ENCODE measurements at regions not wholly inside any gene's neighbourhood (a gene's known extent, or its start where the extent isn't known, plus 50 kb on each side); places are given as distances from the start of the nearest gene placed in this dataset.

- Histone ChIP-seq H3K36me3 (ENCODE audit: low read depth, missing control alignments) (no peaks in the 10 kb centered on the region), H3K27me3 (no peaks in the 10 kb centered on the region), H3K4me1 (no peaks in the 10 kb centered on the region), H3K27ac (peak overlapping the region in 1 of 2 donors; percentile 12), H3K9me3 (no peaks in the 10 kb centered on the region), H3K4me3 (no peak overlapping the region)
- DNase-seq, result peak; percentile 23
- TF ChIP-seq POLR2A (IDR thresholded peaks at IDR 0.05) (no peak), CTCF (IDR thresholded peaks at IDR 0.05) (no peak)
- intact Hi-C loops (cut with DNase I; ENCODE audit: low total_unique reads), result no loop called here
- 53 to 56% methylated on average over 2 to 3 of the region's 3 CpGs for WGBS, 2 donors
Observed at GRCh38 chr9:75788006-75788634, 102.4 kb upstream of the PCSK5 start.

DNA sequence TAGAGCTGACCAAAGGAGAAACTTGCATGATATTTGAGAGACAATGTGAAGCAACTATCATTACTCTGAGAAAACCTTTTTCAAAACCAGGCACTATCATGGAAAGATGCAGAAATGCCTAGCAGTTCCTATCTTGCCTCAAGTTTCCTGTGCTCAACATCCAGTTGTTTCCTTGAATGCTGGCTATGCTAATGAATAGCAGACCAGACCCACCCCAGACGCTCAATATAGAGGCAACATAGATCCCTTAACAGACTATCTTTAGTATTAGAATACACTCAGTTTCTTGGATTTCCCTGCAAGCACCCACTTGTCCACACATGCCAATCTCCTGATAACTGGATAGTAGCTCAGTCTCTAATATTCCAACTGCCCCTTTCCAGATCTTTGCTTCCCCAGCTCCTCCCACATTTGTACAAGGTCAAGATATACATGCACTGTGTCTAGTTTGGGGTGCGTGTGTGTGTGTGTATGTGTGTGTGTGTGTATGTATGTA lies 93.3 kb upstream of the PCSK5 start:
- Histone ChIP-seq H3K9me3 (no peaks in the 10 kb centered on the region), H3K4me1 (peaks cover 7% of the 10 kb centered on the region), H3K36me3 (ENCODE audit: low read depth, missing control alignments) (no peaks in the 10 kb centered on the region), H3K4me3 (no peak overlapping the region), H3K27ac (no peak overlapping the region), H3K27me3 (no peaks in the 10 kb centered on the region)
- TF ChIP-seq CTCF (IDR thresholded peaks at IDR 0.05) (no peak), POLR2A (IDR thresholded peaks at IDR 0.05) (no peak)
- DNase-seq, result no peak
- intact Hi-C loops (cut with DNase I; ENCODE audit: low total_unique reads), result no loop called here
- 88 to 94% methylated on average over 2 of the region's 2 CpGs for WGBS, 2 donors

DNA sequence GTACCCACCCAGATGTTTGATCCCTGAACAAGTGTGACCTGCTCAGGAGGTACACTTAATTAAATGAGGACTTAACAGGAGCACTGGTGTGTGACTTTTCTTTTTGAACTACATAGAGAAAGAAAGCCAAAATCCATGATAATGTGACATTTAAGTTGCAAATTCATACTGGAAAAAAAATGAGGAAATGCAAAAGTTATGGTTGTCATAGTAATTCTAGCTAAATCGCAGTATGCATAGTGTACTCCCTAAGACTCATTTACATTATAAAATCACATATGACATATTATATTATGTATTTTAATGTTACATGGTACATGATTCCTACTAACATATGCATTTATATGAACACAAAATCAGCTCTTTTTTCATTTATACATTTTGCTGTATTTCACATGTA lies 92.0 kb upstream of the PCSK5 start:
- no peaks in the 10 kb centered on the region for H3K27me3 ChIP-seq
- WGBS, 2 donors, result 83 to 96% methylated on average over 1 of the region's 1 CpG
- intact Hi-C loops (cut with DNase I; ENCODE audit: low total_unique reads), result no loop called here

GRCh38 chr9:75803130-75803529 lies 87.3 kb upstream of the PCSK5 start:
- Histone ChIP-seq H3K36me3 (ENCODE audit: low read depth, missing control alignments) (no peaks in the 10 kb centered on the region), H3K4me1 (peaks cover 7% of the 10 kb centered on the region), H3K9me3 (no peaks in the 10 kb centered on the region), H3K27me3 (no peaks in the 10 kb centered on the region), H3K27ac (no peak overlapping the region), H3K4me3 (no peak overlapping the region)
- TF ChIP-seq POLR2A (IDR thresholded peaks at IDR 0.05) (no peak), CTCF (IDR thresholded peaks at IDR 0.05) (no peak)
- no peak for DNase-seq
- intact Hi-C loops (cut with DNase I; ENCODE audit: low total_unique reads), result no loop called here

More for the DNA sequence above, 92.0 kb upstream of the PCSK5 start:
- Histone ChIP-seq H3K4me3 (no peak overlapping the region), H3K36me3 (ENCODE audit: low read depth, missing control alignments) (no peaks in the 10 kb centered on the region), H3K4me1 (peaks cover 7% of the 10 kb centered on the region), H3K27ac (no peak overlapping the region), H3K9me3 (no peaks in the 10 kb centered on the region)
- DNase-seq, result no peak
- no peak for TF ChIP-seq CTCF (IDR thresholded peaks at IDR 0.05)
- no peak for TF ChIP-seq POLR2A (IDR thresholded peaks at IDR 0.05)

- Histone ChIP-seq H3K9me3 (no peaks in the 10 kb centered on the region), H3K4me1 (no peaks in the 10 kb centered on the region), H3K27me3 (no peaks in the 10 kb centered on the region), H3K36me3 (ENCODE audit: low read depth, missing control alignments) (no peaks in the 10 kb centered on the region), H3K4me3 (no peak overlapping the region), H3K27ac (no peak overlapping the region)
- 67 to 76% methylated on average over 2 of the region's 2 CpGs for WGBS, 2 donors
- DNase-seq, result no peak
- intact Hi-C loops (cut with DNase I; ENCODE audit: low total_unique reads), result no loop called here
- TF ChIP-seq POLR2A (IDR thresholded peaks at IDR 0.05), result no peak
- TF ChIP-seq CTCF (IDR thresholded peaks at IDR 0.05), result no peak
Observed at GRCh38 chr9:75810063-75810462, 80.4 kb upstream of the PCSK5 start.

Measured in testis (tissue), 2 donors.